ENCODE measurements at regions not wholly inside any gene's neighbourhood (a gene's known extent, or its start where the extent isn't known, plus 50 kb on each side); places are given as distances from the start of the nearest gene placed in this dataset.

GRCh38 chr3:175916191-175916934, 1057.2 kb downstream of the NAALADL2 start:
- POLR2A ChIA-PET: no interaction called here
- H3K4me1 Mint-ChIP-seq: no peaks in the 10 kb centered on the region
- CTCF ChIA-PET: no interaction called here

More at GRCh38 chr3:175916191-175916934, 1057.2 kb downstream of the NAALADL2 start:
- no peak for ATAC-seq
- DNase-seq (ENCODE audit: low spot score): no peak
- no peak for TF ChIP-seq RELA (CRISPR knock-in tag; IDR thresholded peaks at IDR 0.05; ENCODE audit: borderline replicate concordance)
- TF ChIP-seq STAT6 (CRISPR knock-in tag; conservative IDR thresholded peaks at IDR 0.05; ENCODE audit: low read depth): no peak
- TF ChIP-seq TP53 (CRISPR knock-in tag; IDR thresholded peaks at IDR 0.05): no peak
- no peak for TF ChIP-seq AFF4 (CRISPR knock-in tag; IDR thresholded peaks at IDR 0.05; ENCODE audit: borderline replicate concordance)
- TF ChIP-seq E2F4 (CRISPR knock-in tag; IDR thresholded peaks at IDR 0.05; ENCODE audit: borderline replicate concordance, low read depth): no peak
- no peak for TF ChIP-seq CTCF (IDR thresholded peaks at IDR 0.05)
- no peak for TF ChIP-seq ZNF138 (CRISPR knock-in tag; conservative IDR thresholded peaks at IDR 0.05)
- H3K4me3 Mint-ChIP-seq: no peak overlapping the region
- H3K27ac Mint-ChIP-seq: no peak overlapping the region
- H3K27me3 Mint-ChIP-seq (ENCODE audit: low read depth): no peaks in the 10 kb centered on the region
- H3K36me3 Mint-ChIP-seq: peaks cover 26% of the 10 kb centered on the region
- peaks cover 35% of the 10 kb centered on the region for H3K9me3 Mint-ChIP-seq

Measured in WTC11 (cell line).